ENCODE measurements at regions not wholly inside any gene's neighbourhood (a gene's known extent, or its start where the extent isn't known, plus 50 kb on each side); places are given as distances from the start of the nearest gene placed in this dataset.

- H3K79me2 ChIP-seq (ENCODE audit: low read length): no peaks in the 10 kb centered on the region
- DNase-seq: no peak
- H3K9me2 ChIP-seq (replicated peaks; ENCODE audit: insufficient read depth, low read length): no peaks in the 10 kb centered on the region
- TF ChIP-seq CTCF (IDR thresholded peaks at IDR 0.05; ENCODE audit: low read length) (no peak), EZH2phosphoT487 (IDR thresholded peaks at IDR 0.05; ENCODE audit: low read length) (no peak), EZH2 (optimal IDR thresholded peaks at IDR 0.05; ENCODE audit: low read depth, low read length) (no peak)
- H4K20me1 ChIP-seq (ENCODE audit: insufficient read depth, low read length): no peaks in the 10 kb centered on the region
- no peaks in the 10 kb centered on the region for H3K27me3 ChIP-seq (replicated peaks; ENCODE audit: insufficient read depth, low read length)
- H2AFZ ChIP-seq (ENCODE audit: low read length): no peak overlapping the region
- no peaks in the 10 kb centered on the region for H3K36me3 ChIP-seq (replicated peaks; ENCODE audit: insufficient read depth, low read length)
- no peaks in the 10 kb centered on the region for H3K4me1 ChIP-seq (ENCODE audit: low read length)
- no peak overlapping the region for H3K9ac ChIP-seq (ENCODE audit: low read length)
- no peak overlapping the region for H3K4me2 ChIP-seq (ENCODE audit: low read depth, low read length)
- H3K9me3 ChIP-seq (replicated peaks; ENCODE audit: insufficient read depth, low read length): no peaks in the 10 kb centered on the region
- no peak overlapping the region for H3K27ac ChIP-seq (ENCODE audit: low read length)
- no peaks in the 10 kb centered on the region for H3F3A ChIP-seq (ENCODE audit: insufficient read depth, low read length)
- H3K4me3 ChIP-seq (ENCODE audit: low read length): no peak overlapping the region
Observed at GRCh38 chr3:66667263-66667662, 166.4 kb upstream of the LRIG1 start.

GRCh38 chr3:66671291-66671690 is 170.5 kb upstream of the LRIG1 start:
- TF ChIP-seq EZH2 (optimal IDR thresholded peaks at IDR 0.05; ENCODE audit: low read depth, low read length): no peak
- TF ChIP-seq CTCF (IDR thresholded peaks at IDR 0.05; ENCODE audit: low read length): no peak
- no peak for TF ChIP-seq EZH2phosphoT487 (IDR thresholded peaks at IDR 0.05; ENCODE audit: low read length)
- no peak overlapping the region for H3K9ac ChIP-seq (ENCODE audit: low read length)
- no peak overlapping the region for H3K4me2 ChIP-seq (ENCODE audit: low read depth, low read length)
- H3K9me2 ChIP-seq (replicated peaks; ENCODE audit: insufficient read depth, low read length): no peaks in the 10 kb centered on the region
- no peak overlapping the region for H3K27ac ChIP-seq (ENCODE audit: low read length)
- no peak for DNase-seq
- H3F3A ChIP-seq (ENCODE audit: insufficient read depth, low read length): no peaks in the 10 kb centered on the region
- no peaks in the 10 kb centered on the region for H3K4me1 ChIP-seq (ENCODE audit: low read length)
- no peaks in the 10 kb centered on the region for H4K20me1 ChIP-seq (ENCODE audit: insufficient read depth, low read length)
- H2AFZ ChIP-seq (ENCODE audit: low read length): no peak overlapping the region
- H3K27me3 ChIP-seq (replicated peaks; ENCODE audit: insufficient read depth, low read length): no peaks in the 10 kb centered on the region
- H3K4me3 ChIP-seq (ENCODE audit: low read length): no peak overlapping the region
- no peaks in the 10 kb centered on the region for H3K9me3 ChIP-seq (replicated peaks; ENCODE audit: insufficient read depth, low read length)
- no peaks in the 10 kb centered on the region for H3K36me3 ChIP-seq (replicated peaks; ENCODE audit: insufficient read depth, low read length)
- H3K79me2 ChIP-seq (ENCODE audit: low read length): no peaks in the 10 kb centered on the region

- Histone ChIP-seq H3K27me3 (replicated peaks; ENCODE audit: insufficient read depth, low read length) (no peaks in the 10 kb centered on the region), H3K4me1 (ENCODE audit: low read length) (no peaks in the 10 kb centered on the region), H2AFZ (ENCODE audit: low read length) (no peak overlapping the region), H3K79me2 (ENCODE audit: low read length) (no peaks in the 10 kb centered on the region), H3K27ac (ENCODE audit: low read length) (no peak overlapping the region), H4K20me1 (ENCODE audit: insufficient read depth, low read length) (no peaks in the 10 kb centered on the region), H3K4me2 (ENCODE audit: low read depth, low read length) (no peak overlapping the region), H3K9me2 (replicated peaks; ENCODE audit: insufficient read depth, low read length) (no peaks in the 10 kb centered on the region), H3K9ac (ENCODE audit: low read length) (no peak overlapping the region), H3K4me3 (ENCODE audit: low read length) (no peak overlapping the region), H3K9me3 (replicated peaks; ENCODE audit: insufficient read depth, low read length) (no peaks in the 10 kb centered on the region), H3K36me3 (replicated peaks; ENCODE audit: insufficient read depth, low read length) (no peaks in the 10 kb centered on the region), H3F3A (ENCODE audit: insufficient read depth, low read length) (no peaks in the 10 kb centered on the region)
- TF ChIP-seq EZH2 (optimal IDR thresholded peaks at IDR 0.05; ENCODE audit: low read depth, low read length) (no peak), EZH2phosphoT487 (IDR thresholded peaks at IDR 0.05; ENCODE audit: low read length) (no peak)
- DNase-seq: no peak
Observed at GRCh38 chr3:66672830-66673229, 172.0 kb upstream of the LRIG1 start.

- Histone ChIP-seq H3K9me2 (replicated peaks; ENCODE audit: insufficient read depth, low read length) (no peaks in the 10 kb centered on the region), H3K4me3 (ENCODE audit: low read length) (no peak overlapping the region), H3K36me3 (replicated peaks; ENCODE audit: insufficient read depth, low read length) (no peaks in the 10 kb centered on the region), H3K9me3 (replicated peaks; ENCODE audit: insufficient read depth, low read length) (no peaks in the 10 kb centered on the region), H3K27ac (ENCODE audit: low read length) (no peak overlapping the region), H3K79me2 (ENCODE audit: low read length) (no peaks in the 10 kb centered on the region), H3K9ac (ENCODE audit: low read length) (no peak overlapping the region), H2AFZ (ENCODE audit: low read length) (no peak overlapping the region), H3K27me3 (replicated peaks; ENCODE audit: insufficient read depth, low read length) (no peaks in the 10 kb centered on the region), H4K20me1 (ENCODE audit: insufficient read depth, low read length) (no peaks in the 10 kb centered on the region), H3K4me1 (ENCODE audit: low read length) (no peaks in the 10 kb centered on the region), H3K4me2 (ENCODE audit: low read depth, low read length) (no peak overlapping the region), H3F3A (ENCODE audit: insufficient read depth, low read length) (no peaks in the 10 kb centered on the region)
- no peak for TF ChIP-seq EZH2 (optimal IDR thresholded peaks at IDR 0.05; ENCODE audit: low read depth, low read length)
- no peak for TF ChIP-seq CTCF (IDR thresholded peaks at IDR 0.05; ENCODE audit: low read length)
- TF ChIP-seq EZH2phosphoT487 (IDR thresholded peaks at IDR 0.05; ENCODE audit: low read length): no peak
- DNase-seq: no peak
Observed at GRCh38 chr3:66673293-66673692, 172.5 kb upstream of the LRIG1 start.
